IMR-90 (cell line): ENCODE measurements at regions not wholly inside any gene's neighbourhood (a gene's known extent, or its start where the extent isn't known, plus 50 kb on each side); places are given as distances from the start of the nearest gene placed in this dataset.

Experiments
- ATAC-seq: fragments of 200-7000 bp; cut with Tn5 transposase; 2 replicates; pipeline ENCODE4 v1.9.1; 2020; ENCODE audit warnings: low read depth, mild to moderate bottlenecking, moderate library complexity
- BruUV-seq: library from RNA; stranded (reverse); fragments of 400-500 nt; replicated peaks from 2 replicates; lab custom pipeline; 2021; lab: Mats Ljungman, UMichigan
- CTCF ChIA-PET: fragments of 300-600 bp; formaldehyde crosslinking; extraction: SDS; loops from one replicate; lab custom pipeline; 2021; ENCODE audit warnings: antibody characterized with exemption; lab: Yijun Ruan, JAX
- POLR2A ChIA-PET: fragments of 300-600 bp; sonication (Branson Sonifier 250); formaldehyde crosslinking; loops from one replicate; lab custom pipeline; 2022; ENCODE audit warnings: antibody characterized with exemption; ENCODE audit not compliant: unreplicated experiment; lab: Charles Lee
- DNase-seq: peaks from one replicate; pipeline ENCODE4 v3.0.0; 2013
- H2AFZ ChIP-seq: replicated peaks from 2 replicates; pipeline ENCODE3; 2013; ENCODE audit warnings: low read length, mild to moderate bottlenecking; ENCODE audit not compliant: poor library complexity
- H2AK5ac ChIP-seq: 2 replicates; pipeline ENCODE4 v1.6.1; 2013; ENCODE audit warnings: low read depth, low read length, inconsistent platforms
- H2AK9ac ChIP-seq: replicated peaks from 2 replicates; pipeline ENCODE3; 2013; ENCODE audit warnings: mild to moderate bottlenecking, low read depth, low read length, moderate library complexity; ENCODE audit not compliant: poor library complexity
- H2BK120ac ChIP-seq: 2 replicates; pipeline ENCODE4 v1.6.1; 2013; ENCODE audit warnings: low read depth, low read length, inconsistent platforms
- H2BK15ac ChIP-seq: 3 replicates; pipeline ENCODE4 v1.6.1; 2013; ENCODE audit warnings: low read depth, low read length, inconsistent platforms
- H2BK20ac ChIP-seq: 2 replicates; pipeline ENCODE4 v1.6.1; 2013; ENCODE audit warnings: low read depth, mild to moderate bottlenecking, inconsistent platforms, low read length, moderate library complexity
- H2BK5ac ChIP-seq: 2 replicates; pipeline ENCODE4 v1.6.1; 2013; ENCODE audit warnings: mild to moderate bottlenecking, low read depth, low read length, inconsistent platforms; ENCODE audit not compliant: poor library complexity, severe bottlenecking
- H3K14ac ChIP-seq: replicated peaks from 2 replicates; pipeline ENCODE4 v1.6.1; 2013; ENCODE audit warnings: low read depth, low read length, inconsistent platforms
- H3K18ac ChIP-seq: 2 replicates; pipeline ENCODE4 v1.6.1; 2013; ENCODE audit warnings: low read depth, low read length, control low read depth
- H3K23ac ChIP-seq: 2 replicates; pipeline ENCODE4 v1.6.1; 2013; ENCODE audit warnings: low read depth, low read length, inconsistent platforms
- H3K27ac ChIP-seq: 2 replicates; pipeline ENCODE4 v1.5.1; 2013; ENCODE audit warnings: mild to moderate bottlenecking, control low read depth, low read length; ENCODE audit not compliant: insufficient read depth
- H3K27me3 ChIP-seq: 2 replicates; pipeline ENCODE4 v1.6.1; 2013; ENCODE audit warnings: low read length; ENCODE audit not compliant: control insufficient read depth, insufficient read depth
- H3K36me3 ChIP-seq: 2 replicates; pipeline ENCODE4 v1.6.1; 2013; ENCODE audit warnings: low read length, mixed read lengths; ENCODE audit not compliant: control insufficient read depth, insufficient read depth
- H3K4ac ChIP-seq: 2 replicates; pipeline ENCODE4 v1.6.1; 2013; ENCODE audit warnings: low read depth, low read length, inconsistent platforms
- H3K4me1 ChIP-seq: 2 replicates; pipeline ENCODE4 v1.6.1; 2013; ENCODE audit warnings: low read length, mixed read lengths; ENCODE audit not compliant: control insufficient read depth, insufficient read depth
- H3K4me2 ChIP-seq: 2 replicates; pipeline ENCODE4 v1.6.1; 2013; ENCODE audit warnings: low read depth, mild to moderate bottlenecking, control low read depth, low read length, moderate library complexity
- H3K4me3 ChIP-seq: 2 replicates; pipeline ENCODE4 v1.5.1; 2013; ENCODE audit warnings: low read depth, mild to moderate bottlenecking, control low read depth, low read length, moderate library complexity; ENCODE audit not compliant: insufficient read depth
- H3K56ac ChIP-seq: 2 replicates; pipeline ENCODE4 v1.6.1; 2013; ENCODE audit warnings: low read length, inconsistent platforms; ENCODE audit not compliant: insufficient read depth; ENCODE audit errors: extremely low read depth
- H3K79me1 ChIP-seq, 2 experiments: 2 replicates each; pipeline ENCODE4 v1.6.1; 2013; ENCODE audit warnings: low read length in 2 of 2, inconsistent platforms in 1 of 2, low read depth in 1 of 2
- H3K9ac ChIP-seq: 2 replicates; pipeline ENCODE4 v1.6.1; 2013; ENCODE audit warnings: low read depth, low read length, control low read depth
- H3K9me1 ChIP-seq: 2 replicates; pipeline ENCODE4 v1.6.1; 2013; ENCODE audit warnings: low read length, inconsistent platforms; ENCODE audit not compliant: insufficient read depth
- H3K9me3 ChIP-seq: 2 replicates; pipeline ENCODE4 v1.6.1; 2013; ENCODE audit warnings: low read length; ENCODE audit not compliant: control insufficient read depth, insufficient read depth
- H4K20me1 ChIP-seq: 2 replicates; pipeline ENCODE4 v1.6.1; 2013; ENCODE audit warnings: low read length, inconsistent platforms; ENCODE audit not compliant: insufficient read depth
- H4K5ac ChIP-seq: 2 replicates; pipeline ENCODE4 v1.6.1; 2013; ENCODE audit warnings: mild to moderate bottlenecking, low read depth, low read length, control low read depth
- H4K8ac ChIP-seq, 2 experiments: 2 replicates each; pipeline ENCODE4 v1.6.1; 2013; ENCODE audit warnings: low read depth in 2 of 2, low read length in 2 of 2, control low read depth in 1 of 2, inconsistent platforms in 1 of 2
- H4K91ac ChIP-seq: 2 replicates; pipeline ENCODE4 v1.6.1; 2013; ENCODE audit warnings: low read depth, low read length, inconsistent platforms; ENCODE audit not compliant: insufficient read depth
- BHLHE40 ChIP-seq: fragments of 150-350 bp; IDR thresholded peaks from 2 replicates; pipeline ENCODE4 v1.6.1; 2016; ENCODE audit warnings: mild to moderate bottlenecking, low read depth, low read length
- CEBPB ChIP-seq: IDR thresholded peaks from 2 replicates; pipeline ENCODE4 v1.6.1; 2012; ENCODE audit warnings: low read depth, low read length, improper control_type of control experiment
- CHD1 ChIP-seq: IDR thresholded peaks from 2 replicates; pipeline ENCODE4 v1.6.1; 2012; ENCODE audit warnings: low read depth, low read length, improper control_type of control experiment
- MAFK ChIP-seq: IDR thresholded peaks from 2 replicates; pipeline ENCODE4 v1.6.1; 2012; ENCODE audit warnings: low read depth, low read length, improper control_type of control experiment
- MAZ ChIP-seq: IDR thresholded peaks from 2 replicates; pipeline ENCODE4 v1.6.1; 2012; ENCODE audit warnings: low read depth, mild to moderate bottlenecking, low read length, improper control_type of control experiment, moderate library complexity, borderline replicate concordance
- MXI1 ChIP-seq: IDR thresholded peaks from 2 replicates; pipeline ENCODE4 v1.6.1; 2012; ENCODE audit warnings: low read depth, mild to moderate bottlenecking, low read length, moderate library complexity, borderline replicate concordance
- NFE2L2 ChIP-seq: fragments of 150-350 bp; IDR thresholded peaks from 2 replicates; pipeline ENCODE4 v1.6.1; 2016; ENCODE audit warnings: low read depth, mild to moderate bottlenecking, low read length
- POLR2A ChIP-seq: IDR thresholded peaks from 2 replicates; pipeline ENCODE4 v1.6.1; 2012; ENCODE audit warnings: mild to moderate bottlenecking, low read depth, low read length
- RAD21 ChIP-seq: IDR thresholded peaks from 2 replicates; pipeline ENCODE4 v1.6.1; 2012; ENCODE audit warnings: low read length, improper control_type of control experiment
- RCOR1 ChIP-seq: IDR thresholded peaks from 2 replicates; pipeline ENCODE4 v1.6.1; 2012; ENCODE audit warnings: mild to moderate bottlenecking, low read length, improper control_type of control experiment; ENCODE audit not compliant: insufficient replicate concordance
- SMC3 ChIP-seq: fragments of 150-350 bp; IDR thresholded peaks from 2 replicates; pipeline ENCODE4 v1.6.1; 2016; ENCODE audit warnings: low read depth, mild to moderate bottlenecking, antibody characterized with exemption, low read length, moderate library complexity
- dilution Hi-C: fragments of 300-500 bp; cut with HindIII; formaldehyde crosslinking; loops from one replicate; pipeline ENCODE4 v1.14.3; 2018; ENCODE audit warnings: low sequenced_read_pairs; ENCODE audit not compliant: unreplicated experiment
- in situ Hi-C: fragments of 300-500 bp; cut with MboI; formaldehyde crosslinking; loops from 3 replicates; pipeline ENCODE4 v1.14.3; 2019; ENCODE audit warnings: low sequenced_read_pairs, inconsistent platforms, mixed read lengths
- intact Hi-C: fragments of 100-400 bp; cut with micrococcal nuclease; formaldehyde crosslinking; loops from 2 replicates; pipeline ENCODE4 v1.10.0; 2022
- TF ChIP-seq, protein P1 (sequence below): fragments of 150-350 bp; IDR thresholded peaks from 2 replicates; pipeline ENCODE4 v1.6.1; 2017; ENCODE audit warnings: mild to moderate bottlenecking, antibody characterized with exemption, low read length, low read depth
- TF ChIP-seq, protein P2 (sequence below): conservative IDR thresholded peaks from 2 replicates; pipeline ENCODE4 v1.5.1; 2012; ENCODE audit warnings: mild to moderate bottlenecking, low read depth, low read length, improper control_type of control experiment

DNA sequence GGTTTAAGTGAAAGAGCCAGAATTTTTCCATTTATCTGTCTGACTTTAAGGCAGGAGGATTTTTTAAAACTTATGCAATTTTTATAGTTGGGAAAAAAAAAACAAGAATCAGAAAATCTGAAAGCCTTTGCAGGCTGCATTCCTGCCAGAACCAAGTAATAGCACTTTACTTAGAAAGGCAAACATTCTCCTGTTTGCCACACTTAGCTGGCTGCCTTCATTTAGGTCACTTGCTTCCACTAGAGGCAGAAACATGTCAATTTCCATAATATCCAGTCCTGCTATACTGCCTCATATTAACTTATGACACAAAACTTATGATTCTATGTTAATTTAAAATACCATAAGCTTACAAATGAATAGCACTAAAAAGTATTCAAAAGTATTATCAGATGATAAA, 425.8 kb downstream of the FRK start:
- no TSS peak for BruUV-seq
- H2BK15ac ChIP-seq: no peak overlapping the region
- dilution Hi-C loops: no loop called here
- H3K36me3 ChIP-seq: no peaks in the 10 kb centered on the region
- no peak overlapping the region; the same call in 1 of the 2 replicates for H3K56ac ChIP-seq
- ChIA-PET CTCF (interaction anchor here (0.8 kb wide), 1 partner anchor 47 kb away, joined by 9 read pairs; no protein-coding TSS in a partner anchor), POLR2A (interaction anchor here (0.5 kb wide), 1 partner anchor 18 kb away, joined by 4 read pairs; no protein-coding TSS in a partner anchor)
- H3K9me1 ChIP-seq: no peaks in the 10 kb centered on the region
- no peak overlapping the region for H3K14ac ChIP-seq
- no peak overlapping the region for H3K27ac ChIP-seq
- H2BK5ac ChIP-seq: no peak overlapping the region
- DNase-seq (no peak), ATAC-seq (no peak)
- no peaks in the 10 kb centered on the region for H3K4me1 ChIP-seq
- H2AK9ac ChIP-seq: no peak overlapping the region
- in situ Hi-C loops: no loop called here
- no peak overlapping the region for H3K4me2 ChIP-seq
- no peak overlapping the region for H4K91ac ChIP-seq
- H2BK120ac ChIP-seq: no peak overlapping the region
- H2AFZ ChIP-seq: no peak overlapping the region
- H3K18ac ChIP-seq: no peak overlapping the region
- H4K8ac ChIP-seq: no peak overlapping the region
- H3K9ac ChIP-seq: no peak overlapping the region
- H2AK5ac ChIP-seq: no peak overlapping the region
- H3K4ac ChIP-seq: no peak overlapping the region
- no peak overlapping the region for H3K23ac ChIP-seq
- no peak for TF ChIP-seq NFE2L2
- no peak for TF ChIP-seq BHLHE40
- TF ChIP-seq, protein P1, sequence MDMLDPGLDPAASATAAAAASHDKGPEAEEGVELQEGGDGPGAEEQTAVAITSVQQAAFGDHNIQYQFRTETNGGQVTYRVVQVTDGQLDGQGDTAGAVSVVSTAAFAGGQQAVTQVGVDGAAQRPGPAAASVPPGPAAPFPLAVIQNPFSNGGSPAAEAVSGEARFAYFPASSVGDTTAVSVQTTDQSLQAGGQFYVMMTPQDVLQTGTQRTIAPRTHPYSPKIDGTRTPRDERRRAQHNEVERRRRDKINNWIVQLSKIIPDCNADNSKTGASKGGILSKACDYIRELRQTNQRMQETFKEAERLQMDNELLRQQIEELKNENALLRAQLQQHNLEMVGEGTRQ: no peak
- TF ChIP-seq POLR2A: no peak
- no peak for TF ChIP-seq RCOR1
- TF ChIP-seq MAFK: no peak
- TF ChIP-seq CEBPB: no peak
- TF ChIP-seq RAD21: no peak
- TF ChIP-seq, protein P2, sequence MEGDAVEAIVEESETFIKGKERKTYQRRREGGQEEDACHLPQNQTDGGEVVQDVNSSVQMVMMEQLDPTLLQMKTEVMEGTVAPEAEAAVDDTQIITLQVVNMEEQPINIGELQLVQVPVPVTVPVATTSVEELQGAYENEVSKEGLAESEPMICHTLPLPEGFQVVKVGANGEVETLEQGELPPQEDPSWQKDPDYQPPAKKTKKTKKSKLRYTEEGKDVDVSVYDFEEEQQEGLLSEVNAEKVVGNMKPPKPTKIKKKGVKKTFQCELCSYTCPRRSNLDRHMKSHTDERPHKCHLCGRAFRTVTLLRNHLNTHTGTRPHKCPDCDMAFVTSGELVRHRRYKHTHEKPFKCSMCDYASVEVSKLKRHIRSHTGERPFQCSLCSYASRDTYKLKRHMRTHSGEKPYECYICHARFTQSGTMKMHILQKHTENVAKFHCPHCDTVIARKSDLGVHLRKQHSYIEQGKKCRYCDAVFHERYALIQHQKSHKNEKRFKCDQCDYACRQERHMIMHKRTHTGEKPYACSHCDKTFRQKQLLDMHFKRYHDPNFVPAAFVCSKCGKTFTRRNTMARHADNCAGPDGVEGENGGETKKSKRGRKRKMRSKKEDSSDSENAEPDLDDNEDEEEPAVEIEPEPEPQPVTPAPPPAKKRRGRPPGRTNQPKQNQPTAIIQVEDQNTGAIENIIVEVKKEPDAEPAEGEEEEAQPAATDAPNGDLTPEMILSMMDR: no peak
- TF ChIP-seq CHD1: no peak
- no peak for TF ChIP-seq MAZ
- no peak for TF ChIP-seq MXI1
- no peak for TF ChIP-seq SMC3
- no peaks in the 10 kb centered on the region for H3K79me1 ChIP-seq
- no peaks in the 10 kb centered on the region for H4K20me1 ChIP-seq
- no peaks in the 10 kb centered on the region for H3K27me3 ChIP-seq
- no peaks in the 10 kb centered on the region for H3K9me3 ChIP-seq
- H3K4me3 ChIP-seq: no peak overlapping the region
- H2BK20ac ChIP-seq: no peak overlapping the region
- intact Hi-C loops: no loop called here
- H4K5ac ChIP-seq: no peak overlapping the region
